ENCODE measurements at regions not wholly inside any gene's neighbourhood (a gene's known extent, or its start where the extent isn't known, plus 50 kb on each side); places are given as distances from the start of the nearest gene placed in this dataset.

GRCh38 chrX:9087271-9088040, 53.5 kb upstream of the FAM9B start:
- DNase-seq = no peak

- DNase-seq = no peak
Observed at GRCh38 chrX:9088896-9089295, 55.0 kb upstream of the FAM9B start.

GRCh38 chrX:9090766-9091165, 56.8 kb upstream of the FAM9B start:
- no peak for DNase-seq

GRCh38 chrX:9091258-9091657, 57.3 kb upstream of the FAM9B start:
- no peak for DNase-seq

- DNase-seq = no peak
Observed at GRCh38 chrX:9102956-9103355, 69.0 kb upstream of the FAM9B start.

- no peak for DNase-seq
Observed at GRCh38 chrX:9108054-9108453, 74.1 kb upstream of the FAM9B start.

- no peak for DNase-seq
Observed at GRCh38 chrX:9110808-9111207, 76.9 kb upstream of the FAM9B start.

GRCh38 chrX:9114245-9114644, 80.3 kb upstream of the FAM9B start:
- no peak for DNase-seq

GRCh38 chrX:9117851-9118250, 83.9 kb upstream of the FAM9B start:
- no peak for DNase-seq

GRCh38 chrX:9122519-9123245, 88.8 kb upstream of the FAM9B start:
- no peak for DNase-seq

GRCh38 chrX:9127986-9128385, 94.1 kb upstream of the FAM9B start:
- no peak for DNase-seq

GRCh38 chrX:9130031-9130430, 96.1 kb upstream of the FAM9B start:
- no peak for DNase-seq

- DNase-seq = no peak
Observed at GRCh38 chrX:9131066-9131465, 97.1 kb upstream of the FAM9B start.

GRCh38 chrX:9132036-9132638, 98.2 kb upstream of the FAM9B start:
- DNase-seq = no peak

GRCh38 chrX:9133426-9133825, 99.5 kb upstream of the FAM9B start:
- DNase-seq = no peak

GRCh38 chrX:9134366-9134765, 100.4 kb upstream of the FAM9B start:
- DNase-seq = no peak

GRCh38 chrX:9135901-9136510, 102.1 kb upstream of the FAM9B start:
- no peak for DNase-seq

GRCh38 chrX:9137152-9137551, 103.2 kb upstream of the FAM9B start:
- no peak for DNase-seq

GRCh38 chrX:9141496-9141895, 107.6 kb upstream of the FAM9B start:
- DNase-seq = no peak

- DNase-seq = no peak
Observed at GRCh38 chrX:9144701-9145241, 110.8 kb upstream of the FAM9B start.

- no peak for DNase-seq
Observed at GRCh38 chrX:9146657-9147056, 112.7 kb upstream of the FAM9B start.

- no peak for DNase-seq
Observed at GRCh38 chrX:9147086-9147485, 113.2 kb upstream of the FAM9B start.

GRCh38 chrX:9147726-9148125, 113.8 kb upstream of the FAM9B start:
- DNase-seq = no peak
